ENCODE measurements at regions not wholly inside any gene's neighbourhood (a gene's known extent, or its start where the extent isn't known, plus 50 kb on each side); places are given as distances from the start of the nearest gene placed in this dataset.

DNA sequence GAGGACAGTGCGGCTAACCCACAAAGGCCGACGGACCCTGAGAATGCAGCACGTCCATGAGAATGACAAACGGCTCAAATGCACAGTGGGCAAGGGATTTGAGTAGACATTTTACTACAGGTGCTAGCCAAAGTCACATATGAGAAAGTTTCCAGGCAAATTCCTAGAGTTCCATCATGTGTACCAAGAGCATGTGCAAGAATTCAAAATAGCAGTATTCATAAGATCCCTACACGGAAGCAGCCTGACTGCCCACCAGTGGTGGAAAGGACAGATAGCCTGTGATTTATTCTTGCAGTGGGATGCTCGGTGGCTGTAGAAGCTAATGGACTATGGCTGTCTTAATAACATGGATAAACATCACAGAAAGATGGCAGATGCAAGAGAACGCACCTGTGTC, 68.0 kb downstream of the RGS12 start:
- no peak for TF ChIP-seq POLR2A (IDR thresholded peaks at IDR 0.05; ENCODE audit: low read depth, low read length)

DNA sequence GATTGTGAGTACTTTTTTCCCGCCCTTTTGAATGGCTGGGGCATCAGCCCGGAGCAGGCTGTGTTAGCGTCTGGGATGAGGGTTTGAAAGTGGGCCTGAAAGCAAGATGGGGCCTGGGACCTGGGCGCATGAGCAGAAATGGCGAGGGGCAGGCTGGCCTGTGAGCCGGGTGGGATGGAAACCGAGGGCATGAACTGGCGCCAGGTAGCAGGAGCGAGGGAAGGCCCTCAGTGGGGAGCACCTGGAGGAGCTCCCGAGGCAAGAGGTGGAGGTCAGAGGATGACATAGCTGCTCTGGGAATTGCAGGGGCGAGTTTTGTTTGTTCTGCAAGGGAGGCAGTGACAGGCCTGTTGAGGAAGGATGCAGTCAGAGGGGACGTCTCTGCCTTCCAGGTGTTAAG, 68.6 kb downstream of the RGS12 start:
- no peak for DNase-seq (ENCODE audit: insufficient read length, low spot score)
- FAIRE-seq, result no peak
- no peak for TF ChIP-seq POLR2A (IDR thresholded peaks at IDR 0.05; ENCODE audit: low read depth, low read length)

More for the DNA sequence above, 68.0 kb downstream of the RGS12 start:
- FAIRE-seq (no peak), DNase-seq (ENCODE audit: insufficient read length, low spot score) (no peak)

DNA sequence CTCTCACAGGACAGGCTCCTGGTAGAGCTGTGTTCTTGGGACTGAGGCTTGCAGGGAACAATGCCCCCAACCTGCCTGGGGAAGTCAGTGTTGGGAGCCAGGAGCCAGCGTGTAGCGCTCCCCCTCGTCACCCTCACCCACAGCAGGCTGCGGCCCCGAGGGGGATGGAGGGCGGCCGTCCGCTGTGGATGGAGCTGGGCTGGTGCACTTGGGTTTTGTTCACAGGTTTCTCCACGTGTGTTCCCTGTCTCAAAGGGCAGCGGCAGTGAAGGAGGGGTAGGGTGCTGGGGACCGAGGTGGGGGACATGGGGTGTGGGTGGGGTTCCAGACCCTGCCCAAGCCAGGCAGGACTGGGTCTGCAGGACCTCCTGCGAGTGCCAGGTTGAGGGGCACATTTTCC, 69.1 kb downstream of the RGS12 start:
- FAIRE-seq, result no peak

DNA sequence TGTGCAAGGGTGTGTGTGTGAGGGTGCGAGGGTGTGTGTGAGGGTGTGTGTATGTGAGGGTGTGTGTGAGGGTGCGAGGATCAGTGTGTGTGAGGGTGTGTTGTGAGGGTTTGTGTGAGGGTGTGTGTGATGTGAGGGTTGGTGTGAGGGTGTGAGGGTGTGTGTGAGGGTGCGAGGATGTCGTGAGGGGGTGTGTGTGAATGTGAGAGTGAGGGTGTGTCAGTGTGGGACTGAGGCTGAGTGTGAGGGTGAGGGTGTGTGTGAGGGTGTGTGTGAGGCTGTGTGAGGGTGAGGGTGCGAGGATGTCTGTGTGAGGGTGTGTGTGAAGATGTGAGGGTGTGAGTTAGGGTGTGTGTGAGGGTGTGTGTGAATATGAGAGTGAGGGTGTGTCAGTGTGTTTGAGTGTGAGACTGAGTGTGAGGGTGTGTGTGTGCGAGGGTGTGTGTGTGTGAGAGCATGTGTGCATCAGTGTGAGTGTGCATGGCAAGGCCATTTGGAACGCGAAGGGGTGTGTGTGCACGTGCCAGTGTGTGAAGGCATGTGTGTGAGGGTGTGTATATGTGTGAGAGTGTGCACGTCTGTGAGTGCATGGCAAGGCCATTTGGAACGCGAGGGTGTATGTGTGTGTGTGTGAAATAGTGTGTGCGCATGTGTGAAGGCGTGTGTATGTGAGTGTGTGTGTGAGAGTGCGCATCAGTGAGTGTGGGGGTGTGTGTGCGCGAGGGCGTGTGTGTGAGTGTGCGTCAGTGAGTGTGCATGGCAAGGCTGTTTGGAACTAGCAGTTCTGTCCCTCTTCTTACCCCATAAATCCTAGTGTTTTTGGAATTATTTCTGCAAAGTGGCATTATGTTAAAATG, 69.8 kb downstream of the RGS12 start:
- no peak for TF ChIP-seq POLR2A (IDR thresholded peaks at IDR 0.05; ENCODE audit: low read depth, low read length)
- no peak for FAIRE-seq
- no peak for DNase-seq (ENCODE audit: insufficient read length, low spot score)

More for the DNA sequence above, 69.1 kb downstream of the RGS12 start:
- TF ChIP-seq POLR2A (IDR thresholded peaks at IDR 0.05; ENCODE audit: low read depth, low read length), result no peak
- DNase-seq (ENCODE audit: insufficient read length, low spot score), result no peak

DNA sequence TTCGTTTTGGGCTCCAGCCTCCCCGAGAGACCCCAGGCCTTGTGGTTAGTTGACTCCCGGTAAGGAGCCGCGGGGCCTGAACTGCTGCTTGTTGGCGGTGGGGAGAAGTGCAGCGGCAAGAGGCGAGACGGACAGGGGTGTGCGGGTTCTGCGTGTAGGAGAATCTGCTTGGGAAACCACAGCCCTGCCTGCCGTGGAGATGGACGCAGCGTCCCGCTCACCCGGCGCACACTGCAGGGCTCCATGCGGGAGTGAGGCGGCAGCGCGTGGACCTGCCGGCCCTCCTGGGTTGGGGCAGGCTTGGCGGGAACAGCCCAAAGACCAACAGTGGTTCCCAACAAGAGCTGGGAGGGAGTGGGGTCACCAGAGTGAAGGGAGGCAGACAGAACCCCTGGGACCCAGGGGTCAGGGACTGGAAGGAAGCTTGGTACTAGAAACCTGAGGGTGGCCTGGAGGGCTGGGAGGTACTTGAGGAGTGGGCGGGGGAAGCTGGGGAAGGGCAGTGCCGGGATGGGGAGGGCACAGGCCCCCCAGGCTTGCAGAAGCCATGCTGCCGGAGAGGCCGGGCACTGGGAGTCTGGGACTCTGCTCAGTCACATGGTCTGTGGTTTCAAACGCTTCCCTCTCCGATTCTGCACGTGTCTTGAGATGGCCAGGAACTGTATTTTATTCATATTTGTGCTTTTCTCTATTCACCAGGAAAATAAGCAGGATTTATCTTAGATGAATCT, 70.8 kb downstream of the RGS12 start:
- no peak for FAIRE-seq
- no peak for DNase-seq (ENCODE audit: insufficient read length, low spot score)
- no peak for TF ChIP-seq POLR2A (IDR thresholded peaks at IDR 0.05; ENCODE audit: low read depth, low read length)

DNA sequence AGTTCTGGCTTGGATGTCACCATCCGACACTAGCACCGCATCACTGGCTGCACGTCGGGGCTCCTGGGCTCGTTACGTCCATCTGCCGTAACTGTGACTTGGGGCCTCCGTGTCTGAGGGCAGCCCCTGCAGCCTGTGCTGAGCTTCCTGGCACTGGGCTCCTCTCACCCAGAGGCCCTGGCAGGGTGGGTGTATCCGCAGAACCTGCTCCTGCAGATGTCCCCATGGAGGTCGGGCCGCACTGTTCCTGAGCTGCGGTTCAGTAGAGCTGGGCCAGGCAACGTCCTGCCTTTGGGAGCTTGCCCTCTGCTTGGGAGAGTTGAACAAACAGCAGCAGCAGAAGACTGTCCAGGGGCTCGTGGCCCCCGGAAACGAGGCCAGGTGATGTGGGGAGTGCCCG, 71.4 kb downstream of the RGS12 start:
- DNase-seq (ENCODE audit: insufficient read length, low spot score) (no peak), FAIRE-seq (no peak)
- TF ChIP-seq POLR2A (IDR thresholded peaks at IDR 0.05; ENCODE audit: low read depth, low read length), result no peak

DNA sequence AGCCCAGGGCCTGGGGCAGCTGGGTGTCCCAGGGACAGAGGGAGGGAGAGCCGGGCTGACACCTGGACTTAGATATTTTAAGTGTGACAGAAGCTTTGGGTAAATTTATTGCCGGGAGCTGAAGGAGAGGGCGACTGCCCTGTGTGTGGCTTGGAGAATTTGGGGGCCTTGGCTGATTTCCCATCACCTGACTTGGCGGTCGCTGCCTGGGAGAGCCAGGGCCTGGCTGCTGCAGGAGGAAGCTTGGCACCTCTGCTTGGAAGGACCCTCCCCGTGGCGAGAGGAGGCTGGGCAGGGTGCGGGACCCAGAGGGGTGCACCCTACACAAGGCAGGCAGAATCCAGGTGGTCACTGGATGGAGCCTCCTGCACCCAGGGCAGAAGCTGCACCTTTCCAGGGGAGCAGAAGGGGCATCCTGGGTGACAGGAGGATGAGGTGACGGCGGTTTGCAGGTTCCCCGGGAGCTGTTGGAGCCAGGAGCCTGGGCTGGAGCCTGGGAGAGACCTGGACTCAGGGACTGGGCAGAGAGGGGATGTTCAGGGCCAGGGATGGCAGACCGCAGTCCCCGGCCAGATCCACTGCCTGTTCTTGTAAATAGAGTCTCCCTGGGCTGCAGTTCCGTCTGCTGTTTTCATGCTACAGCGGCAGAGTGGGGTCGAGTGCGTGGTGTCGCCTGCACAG, 72.0 kb downstream of the RGS12 start:
- no peak for TF ChIP-seq POLR2A (IDR thresholded peaks at IDR 0.05; ENCODE audit: low read depth, low read length)
- FAIRE-seq, result no peak
- DNase-seq (ENCODE audit: insufficient read length, low spot score), result no peak

DNA sequence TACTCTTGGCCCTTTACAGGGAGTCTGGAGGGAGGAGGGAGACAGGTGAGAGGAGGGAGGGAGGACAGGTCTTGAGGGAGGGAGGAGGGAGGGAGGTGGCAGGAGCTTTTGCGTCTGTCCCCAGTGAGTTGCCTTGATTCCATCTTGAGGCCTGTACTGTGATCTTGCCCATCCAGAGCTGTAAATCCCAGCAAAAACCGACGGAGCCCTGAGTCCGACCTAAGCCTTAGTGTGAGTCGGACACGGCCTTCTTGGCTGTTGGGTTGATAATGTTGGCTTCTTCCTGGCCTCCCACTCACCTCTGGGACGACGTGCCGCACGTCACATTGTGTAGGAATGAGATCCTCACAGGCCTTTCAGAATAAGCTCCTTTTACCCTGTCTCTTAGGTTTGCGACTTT, 72.5 kb downstream of the RGS12 start:
- DNase-seq (ENCODE audit: insufficient read length, low spot score) (no peak), FAIRE-seq (no peak)
- no peak for TF ChIP-seq POLR2A (IDR thresholded peaks at IDR 0.05; ENCODE audit: low read depth, low read length)

DNA sequence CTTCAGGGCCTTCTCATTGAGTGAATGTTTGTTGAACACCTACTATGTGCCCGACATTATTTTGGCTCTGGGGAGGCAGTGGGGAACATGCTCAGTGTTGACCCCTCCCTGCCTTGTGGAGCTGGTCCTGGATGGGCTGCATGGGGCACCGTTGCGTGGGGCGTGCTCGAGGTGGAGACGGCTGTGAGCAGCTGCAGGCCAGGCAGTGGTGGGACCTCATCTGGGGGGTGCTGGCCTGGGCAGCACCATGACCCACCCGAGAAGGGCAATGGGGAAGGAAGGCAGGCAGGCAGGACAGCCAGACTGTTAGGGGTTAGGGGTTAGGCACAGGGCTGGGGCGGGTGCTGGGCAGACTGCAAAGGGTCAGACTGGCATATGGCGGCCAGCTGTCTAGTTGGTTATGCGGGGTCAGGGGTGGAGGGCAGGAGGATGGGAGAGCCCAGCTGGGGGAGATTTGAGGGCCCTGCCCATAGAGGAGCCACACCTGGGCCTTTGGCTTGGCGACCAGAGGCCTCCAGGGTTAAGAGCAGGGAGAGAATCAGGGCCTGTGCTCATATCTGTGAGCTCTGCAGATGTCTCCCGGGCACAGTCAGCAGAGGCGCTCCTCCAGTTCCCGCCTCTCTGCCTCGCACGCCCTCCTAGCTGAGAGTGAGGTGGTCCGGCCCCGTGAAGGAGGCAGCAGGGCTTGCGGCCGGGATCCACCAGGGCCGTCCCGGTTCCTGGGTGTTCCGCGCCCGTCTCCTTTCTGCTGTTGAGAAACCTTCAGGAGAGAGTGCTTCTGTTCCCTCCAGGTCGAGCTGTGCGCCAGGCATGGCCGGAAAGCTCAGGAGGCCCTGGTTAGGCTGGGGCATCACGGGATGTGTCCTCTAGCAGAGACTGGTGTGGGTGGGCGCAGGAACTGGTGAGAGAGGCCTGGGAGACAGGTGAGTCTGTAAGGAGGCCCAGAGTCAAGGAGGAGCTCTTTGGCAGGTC, 73.3 kb downstream of the RGS12 start:
- TF ChIP-seq POLR2A (IDR thresholded peaks at IDR 0.05; ENCODE audit: low read depth, low read length), result no peak
- FAIRE-seq, result no peak
- DNase-seq (ENCODE audit: insufficient read length, low spot score), result no peak

DNA sequence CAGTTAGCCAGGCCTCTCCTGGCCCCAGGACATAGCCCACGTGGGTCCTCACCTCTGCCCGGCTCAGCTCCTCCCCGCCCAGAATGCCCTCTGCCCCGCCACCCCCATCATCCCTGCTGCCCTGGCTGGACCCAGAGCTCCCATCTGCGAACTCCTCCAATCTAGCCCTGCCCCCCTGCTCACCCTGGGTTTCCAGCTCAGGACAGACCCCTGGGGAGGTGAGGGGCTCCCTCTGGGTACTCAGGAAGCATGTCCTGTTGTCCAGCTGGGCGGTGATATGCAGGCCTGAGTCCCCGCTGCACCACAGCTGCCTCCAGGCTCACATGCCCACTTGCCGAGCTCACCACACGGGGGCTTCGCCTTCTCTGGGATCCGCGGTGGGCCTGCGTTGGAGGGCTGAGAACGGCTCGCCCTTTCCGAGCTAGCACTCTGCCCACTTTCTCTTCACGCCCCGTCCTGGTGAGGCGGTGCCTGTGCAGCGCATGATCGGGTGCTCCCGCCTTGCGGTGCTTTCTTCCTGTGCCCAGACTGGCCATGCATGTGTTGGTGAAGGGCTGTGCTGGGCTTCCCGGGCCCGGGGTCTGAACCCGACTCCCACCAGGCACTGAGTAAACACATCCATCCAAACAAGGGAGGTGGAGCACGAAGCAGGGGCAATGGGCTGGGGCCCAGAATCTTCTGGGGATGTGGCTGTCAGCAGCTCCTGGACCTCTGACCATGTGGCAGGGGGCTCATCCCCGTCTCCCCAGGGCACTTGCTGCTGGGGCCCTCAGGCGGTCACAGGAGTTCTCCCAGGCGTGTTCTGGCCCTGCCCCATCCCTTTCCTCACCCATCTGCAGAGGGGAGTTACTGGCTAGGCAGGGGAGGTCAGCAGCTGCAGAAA, 74.3 kb downstream of the RGS12 start:
- no peak for DNase-seq (ENCODE audit: insufficient read length, low spot score)
- FAIRE-seq, result no peak
- TF ChIP-seq POLR2A (IDR thresholded peaks at IDR 0.05; ENCODE audit: low read depth, low read length), result no peak

DNA sequence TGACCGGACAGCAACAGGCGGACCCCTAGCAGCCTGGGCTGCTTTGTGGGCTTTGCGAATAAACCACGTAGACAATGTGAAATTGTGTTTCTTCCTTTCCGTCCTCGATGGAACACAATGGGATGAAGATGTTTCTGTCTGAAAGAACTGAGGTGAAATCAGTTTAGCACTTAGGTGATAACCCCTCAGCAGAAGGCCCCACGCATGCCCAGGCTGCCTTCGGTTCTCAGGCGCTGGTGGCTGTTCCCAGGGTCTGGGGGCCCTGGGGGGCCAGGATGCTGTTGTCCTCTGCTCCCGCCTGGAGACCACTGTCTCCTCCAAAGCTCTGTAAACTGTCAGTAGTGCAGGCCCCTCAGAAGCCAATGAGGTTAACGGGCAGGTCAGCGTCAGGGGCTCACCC, 73.9 kb upstream of the HGFAC start:
- DNase-seq (ENCODE audit: insufficient read length, low spot score) (no peak), FAIRE-seq (no peak)
- TF ChIP-seq POLR2A (IDR thresholded peaks at IDR 0.05; ENCODE audit: low read depth, low read length), result no peak

DNA sequence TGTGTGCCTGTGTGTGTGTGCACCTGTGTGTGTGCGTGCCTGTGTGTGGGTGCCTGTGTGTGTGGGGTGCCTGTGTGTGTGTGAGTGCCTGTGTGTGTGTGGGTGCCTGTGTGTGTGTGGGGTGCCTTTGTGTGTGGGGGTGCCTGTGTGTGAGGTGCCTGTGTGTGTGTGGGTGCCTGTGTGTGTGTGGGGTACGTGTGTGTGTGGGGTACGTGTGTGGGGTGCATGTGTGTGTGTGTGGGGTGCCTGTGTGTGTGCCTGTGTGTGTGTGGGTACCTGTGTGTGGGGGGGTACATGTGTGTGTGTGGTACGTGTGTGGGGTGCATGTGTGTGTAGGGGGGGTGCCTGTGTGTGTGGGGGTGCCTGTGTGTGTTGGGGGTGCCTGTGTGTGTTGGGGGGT, 73.4 kb upstream of the HGFAC start:
- FAIRE-seq, result no peak
- no peak for TF ChIP-seq POLR2A (IDR thresholded peaks at IDR 0.05; ENCODE audit: low read depth, low read length)
- no peak for DNase-seq (ENCODE audit: insufficient read length, low spot score)

Measured in H54 (cell line).